ENCODE measurements at regions not wholly inside any gene's neighbourhood (a gene's known extent, or its start where the extent isn't known, plus 50 kb on each side); places are given as distances from the start of the nearest gene placed in this dataset.

DNA sequence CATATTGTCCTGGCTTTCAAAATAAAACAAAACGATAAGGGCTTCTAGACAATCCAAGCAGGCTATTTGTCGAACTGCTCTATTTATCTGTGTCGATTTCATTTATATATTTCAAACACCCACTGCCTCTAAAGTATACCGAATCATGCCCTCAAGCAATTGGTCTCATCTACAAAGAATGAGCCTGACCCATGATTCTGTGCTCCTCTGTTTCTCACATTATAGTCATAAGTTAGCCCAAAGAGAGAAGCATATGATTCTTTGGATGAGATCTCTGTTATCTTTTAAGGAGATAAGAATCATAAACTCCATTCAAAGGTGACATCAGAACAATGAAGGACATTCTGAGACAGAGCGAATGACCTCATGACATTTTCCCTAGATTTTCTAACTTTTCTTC lies 191.1 kb downstream of the MAP2K6 start:
- Histone ChIP-seq H2AFZ (peak overlapping the region; percentile 34), H3K4me2 (ENCODE audit: low read length) (no peak overlapping the region), H3K9ac (no peak overlapping the region), H3K27ac (no peak overlapping the region), H3K4me1 (peaks cover 20% of the 10 kb centered on the region), H3K79me2 (no peaks in the 10 kb centered on the region), H3K27me3 (ENCODE audit: control insufficient read depth, insufficient read depth, low read length) (no peaks in the 10 kb centered on the region), H3K4me3 (ENCODE audit: low read depth, low read length) (no peak overlapping the region), H3K36me3 (ENCODE audit: control insufficient read depth, insufficient read depth, low read length) (no peaks in the 10 kb centered on the region), H3K9me3 (ENCODE audit: control insufficient read depth, low read length) (no peaks in the 10 kb centered on the region)
- TF ChIP-seq, protein P1, sequence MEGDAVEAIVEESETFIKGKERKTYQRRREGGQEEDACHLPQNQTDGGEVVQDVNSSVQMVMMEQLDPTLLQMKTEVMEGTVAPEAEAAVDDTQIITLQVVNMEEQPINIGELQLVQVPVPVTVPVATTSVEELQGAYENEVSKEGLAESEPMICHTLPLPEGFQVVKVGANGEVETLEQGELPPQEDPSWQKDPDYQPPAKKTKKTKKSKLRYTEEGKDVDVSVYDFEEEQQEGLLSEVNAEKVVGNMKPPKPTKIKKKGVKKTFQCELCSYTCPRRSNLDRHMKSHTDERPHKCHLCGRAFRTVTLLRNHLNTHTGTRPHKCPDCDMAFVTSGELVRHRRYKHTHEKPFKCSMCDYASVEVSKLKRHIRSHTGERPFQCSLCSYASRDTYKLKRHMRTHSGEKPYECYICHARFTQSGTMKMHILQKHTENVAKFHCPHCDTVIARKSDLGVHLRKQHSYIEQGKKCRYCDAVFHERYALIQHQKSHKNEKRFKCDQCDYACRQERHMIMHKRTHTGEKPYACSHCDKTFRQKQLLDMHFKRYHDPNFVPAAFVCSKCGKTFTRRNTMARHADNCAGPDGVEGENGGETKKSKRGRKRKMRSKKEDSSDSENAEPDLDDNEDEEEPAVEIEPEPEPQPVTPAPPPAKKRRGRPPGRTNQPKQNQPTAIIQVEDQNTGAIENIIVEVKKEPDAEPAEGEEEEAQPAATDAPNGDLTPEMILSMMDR (IDR thresholded peaks at IDR 0.05), result no peak

DNA sequence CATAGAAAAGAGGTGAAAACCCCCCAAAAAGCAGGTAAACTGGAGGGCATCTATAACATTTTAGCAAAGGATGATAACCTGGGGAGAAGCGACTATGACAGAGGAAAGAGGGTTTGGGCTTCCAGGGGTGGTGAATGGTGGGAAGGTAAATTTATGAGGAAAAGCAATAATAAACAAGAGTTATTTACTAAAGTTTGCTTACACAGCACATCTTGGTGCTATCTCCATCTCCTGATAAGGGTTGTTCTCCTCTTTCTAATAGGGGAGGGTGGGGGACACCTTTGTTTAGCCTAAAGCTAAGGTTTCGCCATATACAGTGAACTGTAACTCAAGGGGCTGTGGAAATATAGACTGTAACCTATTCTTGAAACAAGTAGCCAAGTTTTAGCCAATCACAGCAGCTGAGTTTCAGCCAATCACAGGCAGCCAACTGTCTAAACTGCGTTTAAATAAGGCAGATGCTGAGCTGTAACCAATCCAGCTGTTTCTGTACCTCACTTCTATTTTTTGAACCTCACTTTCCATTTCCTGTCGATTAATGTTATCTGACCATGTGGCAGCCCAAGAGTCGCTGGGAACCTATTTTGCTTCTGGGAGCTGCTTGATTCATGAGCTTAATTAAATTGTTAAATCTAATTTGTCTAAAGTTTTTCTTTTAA lies 191.8 kb downstream of the MAP2K6 start:
- Histone ChIP-seq H3K4me1 (peaks cover 20% of the 10 kb centered on the region), H3K79me2 (no peaks in the 10 kb centered on the region), H3K4me3 (ENCODE audit: low read depth, low read length) (no peak overlapping the region), H3K27ac (no peak overlapping the region), H3K9ac (no peak overlapping the region), H2AFZ (peak overlapping the region; percentile 31), H3K4me2 (ENCODE audit: low read length) (no peak overlapping the region), H3K9me3 (ENCODE audit: control insufficient read depth, low read length) (no peaks in the 10 kb centered on the region), H3K27me3 (ENCODE audit: control insufficient read depth, insufficient read depth, low read length) (no peaks in the 10 kb centered on the region), H3K36me3 (ENCODE audit: control insufficient read depth, insufficient read depth, low read length) (no peaks in the 10 kb centered on the region)
- TF ChIP-seq, protein P1 (IDR thresholded peaks at IDR 0.05), result no peak

- no peak overlapping the region for H3K9ac ChIP-seq
- H3K36me3 ChIP-seq (ENCODE audit: control insufficient read depth, insufficient read depth, low read length), result no peaks in the 10 kb centered on the region
- H3K27me3 ChIP-seq (ENCODE audit: control insufficient read depth, insufficient read depth, low read length), result no peaks in the 10 kb centered on the region
- H3K79me2 ChIP-seq, result no peaks in the 10 kb centered on the region
- no peaks in the 10 kb centered on the region for H3K9me3 ChIP-seq (ENCODE audit: control insufficient read depth, low read length)
- peak overlapping the region; percentile 31 for H2AFZ ChIP-seq
- peaks cover 20% of the 10 kb centered on the region for H3K4me1 ChIP-seq
- TF ChIP-seq, protein P1 (IDR thresholded peaks at IDR 0.05), result peak; percentile 92
- H3K27ac ChIP-seq, result peak overlapping the region; percentile 34
- peak overlapping the region; percentile 18 for H3K4me3 ChIP-seq (ENCODE audit: low read depth, low read length)
- peak overlapping the region; percentile 32 for H3K4me2 ChIP-seq (ENCODE audit: low read length)
Measured at GRCh38 chr17:69607162-69607834, 192.8 kb downstream of the MAP2K6 start.

DNA sequence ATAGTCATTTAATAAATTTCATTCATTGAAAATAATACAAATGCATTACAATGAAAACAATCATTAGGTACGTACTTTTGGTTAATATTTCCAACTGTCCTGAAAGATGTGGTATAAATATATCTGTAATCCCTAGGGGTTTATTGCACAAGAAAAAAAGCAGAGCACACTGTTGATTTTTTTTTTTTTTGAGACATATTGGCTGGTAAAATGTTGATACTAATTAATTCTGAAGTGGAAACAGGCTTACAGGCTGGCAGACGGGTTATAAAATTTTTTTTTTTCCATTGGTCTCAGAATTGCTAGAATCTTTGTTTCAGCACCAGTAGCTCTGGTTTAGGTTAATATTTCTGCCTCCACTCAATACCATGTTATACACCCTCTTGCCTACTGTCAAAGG lies 193.6 kb downstream of the MAP2K6 start:
- Histone ChIP-seq H3K4me3 (ENCODE audit: low read depth, low read length) (no peak overlapping the region), H3K4me2 (ENCODE audit: low read length) (no peak overlapping the region), H3K36me3 (ENCODE audit: control insufficient read depth, insufficient read depth, low read length) (no peaks in the 10 kb centered on the region), H3K4me1 (peaks cover 20% of the 10 kb centered on the region), H3K9ac (no peak overlapping the region), H3K27me3 (ENCODE audit: control insufficient read depth, insufficient read depth, low read length) (no peaks in the 10 kb centered on the region), H3K79me2 (no peaks in the 10 kb centered on the region), H2AFZ (peak overlapping the region; percentile 30), H3K9me3 (ENCODE audit: control insufficient read depth, low read length) (no peaks in the 10 kb centered on the region), H3K27ac (no peak overlapping the region)
- TF ChIP-seq, protein P1 (IDR thresholded peaks at IDR 0.05), result no peak
